ENCODE measurements at regions not wholly inside any gene's neighbourhood (a gene's known extent, or its start where the extent isn't known, plus 50 kb on each side); places are given as distances from the start of the nearest gene placed in this dataset.
A peak's percentile ranks its signal among the peaks of the same experiment; 100 is the strongest.

DNA sequence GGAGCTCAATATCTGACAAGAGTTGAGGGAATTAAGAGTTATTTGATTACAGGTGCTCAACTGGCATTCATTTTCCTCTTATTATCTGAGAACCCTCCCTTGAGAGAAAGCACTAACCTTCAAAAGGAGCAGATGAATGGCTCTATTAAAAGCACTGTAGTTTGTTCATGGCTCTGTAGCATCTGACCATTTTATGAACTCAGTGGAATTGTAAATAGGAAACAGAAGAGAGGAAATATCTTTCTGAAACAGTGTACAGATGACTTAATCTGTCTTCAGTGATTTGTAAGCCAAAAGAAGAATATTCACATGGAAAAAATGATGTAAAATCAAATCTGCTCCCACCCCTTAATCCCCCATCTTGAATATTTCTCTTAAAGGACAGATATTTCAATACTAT, 810.4 kb upstream of the GRAMD2B start:
- H3K36me3 ChIP-seq: no peaks in the 10 kb centered on the region

DNA sequence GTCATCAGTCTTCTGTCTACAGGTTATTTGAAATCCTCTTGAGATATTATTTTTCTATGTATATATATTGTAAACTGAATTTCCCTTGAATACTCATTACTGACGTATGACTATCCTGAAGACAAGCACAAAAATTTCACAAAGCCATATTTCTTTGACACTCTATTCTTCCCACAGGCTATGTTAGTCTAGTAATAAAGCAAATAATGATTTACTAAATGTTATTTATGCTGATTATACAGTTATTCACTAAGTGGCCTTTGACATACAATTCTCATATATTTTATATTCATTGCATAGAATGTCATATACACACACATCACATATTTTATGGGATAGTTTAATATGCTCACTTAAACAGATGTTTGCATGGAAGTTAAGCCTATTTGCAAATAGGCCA, 793.0 kb upstream of the GRAMD2B start:
- intact Hi-C loops (cut with DNase I; ENCODE audit: low total_unique reads): no loop called here

More for the DNA sequence above, 810.4 kb upstream of the GRAMD2B start:
- Histone ChIP-seq H3K4me3 (peak overlapping the region in 1 of 4 donors; percentile 5), H3K9me3 (no peaks in the 10 kb centered on the region), H3K27ac (no peak overlapping the region), H3K27me3 (no peaks in the 10 kb centered on the region), H3K4me1 (peaks cover 5 to 9% of the 10 kb centered on the region in 2 donors)
- in situ Hi-C loops (cut with MboI; ENCODE audit: low sequenced_read_pairs in 4 of 4) (no loop called here), intact Hi-C loops (cut with DNase I; ENCODE audit: low total_unique reads) (loop anchor here (5.0 kb wide), 2 partner anchors 125 to 200 kb away; no protein-coding TSS in a partner anchor)
- no peak for TF ChIP-seq POLR2A (IDR thresholded peaks at IDR 0.05)
- TF ChIP-seq, protein P1, sequence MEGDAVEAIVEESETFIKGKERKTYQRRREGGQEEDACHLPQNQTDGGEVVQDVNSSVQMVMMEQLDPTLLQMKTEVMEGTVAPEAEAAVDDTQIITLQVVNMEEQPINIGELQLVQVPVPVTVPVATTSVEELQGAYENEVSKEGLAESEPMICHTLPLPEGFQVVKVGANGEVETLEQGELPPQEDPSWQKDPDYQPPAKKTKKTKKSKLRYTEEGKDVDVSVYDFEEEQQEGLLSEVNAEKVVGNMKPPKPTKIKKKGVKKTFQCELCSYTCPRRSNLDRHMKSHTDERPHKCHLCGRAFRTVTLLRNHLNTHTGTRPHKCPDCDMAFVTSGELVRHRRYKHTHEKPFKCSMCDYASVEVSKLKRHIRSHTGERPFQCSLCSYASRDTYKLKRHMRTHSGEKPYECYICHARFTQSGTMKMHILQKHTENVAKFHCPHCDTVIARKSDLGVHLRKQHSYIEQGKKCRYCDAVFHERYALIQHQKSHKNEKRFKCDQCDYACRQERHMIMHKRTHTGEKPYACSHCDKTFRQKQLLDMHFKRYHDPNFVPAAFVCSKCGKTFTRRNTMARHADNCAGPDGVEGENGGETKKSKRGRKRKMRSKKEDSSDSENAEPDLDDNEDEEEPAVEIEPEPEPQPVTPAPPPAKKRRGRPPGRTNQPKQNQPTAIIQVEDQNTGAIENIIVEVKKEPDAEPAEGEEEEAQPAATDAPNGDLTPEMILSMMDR (IDR thresholded peaks at IDR 0.05 in 4 of 5, conservative IDR thresholded peaks at IDR 0.05 in 1 of 5): no peak
- DNase-seq: no peak
- peak; percentile 18 to 33 for ATAC-seq

DNA sequence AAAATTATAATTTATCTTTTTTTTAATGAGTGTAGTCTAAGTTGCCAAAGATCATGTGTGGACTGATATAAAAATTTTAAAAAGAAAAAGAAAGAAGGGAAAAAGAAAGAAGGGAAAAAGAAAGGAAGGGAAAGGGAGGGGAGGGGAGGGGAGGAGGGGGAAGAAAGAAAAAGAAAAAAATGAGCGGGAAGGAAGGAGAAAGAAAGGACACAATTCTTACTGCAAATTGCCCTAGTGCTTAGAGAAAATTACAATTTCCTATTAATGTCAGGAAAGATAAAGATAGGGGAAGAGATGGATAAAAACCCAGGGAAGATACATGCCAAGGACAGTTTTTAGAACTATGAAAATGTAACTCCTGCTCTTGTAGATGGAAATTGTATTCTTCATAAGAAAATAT, 789.7 kb upstream of the GRAMD2B start:
- H3K27me3 ChIP-seq: no peaks in the 10 kb centered on the region
- in situ Hi-C loops (cut with MboI; ENCODE audit: low sequenced_read_pairs in 4 of 4): no loop called here
- no peak for DNase-seq
- no peak overlapping the region for H3K4me3 ChIP-seq
- H3K27ac ChIP-seq: no peak overlapping the region
- H3K9me3 ChIP-seq: no peaks in the 10 kb centered on the region
- intact Hi-C loops (cut with DNase I; ENCODE audit: low total_unique reads): no loop called here
- no peaks in the 10 kb centered on the region for H3K36me3 ChIP-seq
- peaks cover 0 to 11% of the 10 kb centered on the region in 2 donors for H3K4me1 ChIP-seq
- no peak for ATAC-seq
- TF ChIP-seq, protein P1 (IDR thresholded peaks at IDR 0.05 in 4 of 5, conservative IDR thresholded peaks at IDR 0.05 in 1 of 5): no peak
- no peak for TF ChIP-seq POLR2A (IDR thresholded peaks at IDR 0.05)

More for the DNA sequence above, 793.0 kb upstream of the GRAMD2B start:
- ATAC-seq (no peak), DNase-seq (no peak)
- no peak overlapping the region for H3K4me3 ChIP-seq
- H3K27me3 ChIP-seq: no peaks in the 10 kb centered on the region
- H3K27ac ChIP-seq: no peak overlapping the region
- no peaks in the 10 kb centered on the region for H3K9me3 ChIP-seq
- no peaks in the 10 kb centered on the region for H3K4me1 ChIP-seq
- in situ Hi-C loops (cut with MboI; ENCODE audit: low sequenced_read_pairs in 4 of 4): no loop called here
- no peaks in the 10 kb centered on the region for H3K36me3 ChIP-seq
- no peak for TF ChIP-seq POLR2A (IDR thresholded peaks at IDR 0.05)
- TF ChIP-seq, protein P1 (IDR thresholded peaks at IDR 0.05 in 4 of 5, conservative IDR thresholded peaks at IDR 0.05 in 1 of 5): no peak

DNA sequence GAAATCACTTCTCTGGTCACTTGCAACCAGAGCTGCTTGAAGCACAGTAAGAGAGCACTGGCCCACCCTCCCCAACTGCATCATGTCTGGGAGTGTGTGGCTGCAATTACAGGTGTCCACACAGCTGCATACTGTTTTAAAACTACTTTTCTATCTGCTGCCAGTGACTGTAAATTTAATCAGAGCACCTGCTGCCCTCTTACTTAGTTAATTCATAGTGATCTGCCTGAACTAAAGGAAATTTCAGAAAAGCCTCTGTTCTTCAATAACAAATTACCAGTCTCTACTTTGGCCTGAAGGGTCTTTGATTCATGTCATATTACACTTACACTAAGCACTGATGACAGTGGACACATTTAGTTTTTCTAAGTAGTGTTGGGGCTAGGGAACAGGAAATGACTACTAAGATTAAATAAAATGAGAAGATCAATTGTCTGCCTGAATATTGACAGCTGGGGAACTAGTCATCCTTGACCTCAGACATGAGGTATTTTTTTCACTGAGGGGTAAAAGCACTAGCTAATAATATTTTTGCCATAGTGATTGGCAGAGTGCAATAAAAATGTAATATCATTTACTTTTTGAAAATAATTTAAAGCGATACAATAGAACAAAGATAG, 788.9 kb upstream of the GRAMD2B start:
- Histone ChIP-seq H3K4me3 (no peak overlapping the region), H3K36me3 (no peaks in the 10 kb centered on the region), H3K27me3 (no peaks in the 10 kb centered on the region), H3K27ac (no peak overlapping the region), H3K4me1 (peaks cover 0 to 11% of the 10 kb centered on the region in 2 donors), H3K9me3 (no peaks in the 10 kb centered on the region)
- no peak for TF ChIP-seq POLR2A (IDR thresholded peaks at IDR 0.05)
- TF ChIP-seq, protein P1 (IDR thresholded peaks at IDR 0.05 in 4 of 5, conservative IDR thresholded peaks at IDR 0.05 in 1 of 5): no peak
- in situ Hi-C loops (cut with MboI; ENCODE audit: low sequenced_read_pairs in 4 of 4) (no loop called here), intact Hi-C loops (cut with DNase I; ENCODE audit: low total_unique reads) (no loop called here)
- DNase-seq: no peak
- no peak for ATAC-seq

DNA sequence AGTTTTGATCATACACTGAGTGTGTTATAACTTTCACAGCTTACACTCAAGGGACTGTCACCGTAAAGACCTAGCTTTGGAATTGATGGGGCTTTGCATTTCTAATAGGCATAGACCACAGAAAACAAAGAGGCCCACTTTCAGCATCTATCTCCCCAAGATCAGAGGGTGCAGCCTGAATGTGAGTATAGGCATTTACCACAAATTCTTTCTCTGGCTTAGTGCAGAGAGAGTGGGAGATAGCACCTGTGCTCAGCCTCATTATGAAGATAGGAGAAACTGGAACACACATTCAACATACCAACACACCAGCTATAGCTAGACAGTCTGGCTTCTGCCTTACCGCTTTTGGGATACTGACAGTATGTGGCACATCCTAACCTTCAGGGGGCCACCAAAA, 783.4 kb upstream of the GRAMD2B start:
- ATAC-seq (no peak), DNase-seq (no peak)
- TF ChIP-seq, protein P1 (IDR thresholded peaks at IDR 0.05 in 4 of 5, conservative IDR thresholded peaks at IDR 0.05 in 1 of 5): no peak
- no peak for TF ChIP-seq POLR2A (IDR thresholded peaks at IDR 0.05)
- intact Hi-C loops (cut with DNase I; ENCODE audit: low total_unique reads): no loop called here
- in situ Hi-C loops (cut with MboI; ENCODE audit: low sequenced_read_pairs in 4 of 4): no loop called here
- Histone ChIP-seq H3K36me3 (no peaks in the 10 kb centered on the region), H3K4me1 (peaks cover 0 to 11% of the 10 kb centered on the region in 2 donors), H3K27me3 (no peaks in the 10 kb centered on the region), H3K27ac (no peak overlapping the region), H3K4me3 (no peak overlapping the region), H3K9me3 (no peaks in the 10 kb centered on the region)

Measured in gastrocnemius medialis (tissue), 4 donors.